H9 (cell line): ENCODE measurements at regions not wholly inside any gene's neighbourhood (a gene's known extent, or its start where the extent isn't known, plus 50 kb on each side); places are given as distances from the start of the nearest gene placed in this dataset.

Experiments
- DNase-seq: peaks from one replicate; pipeline ENCODE4 v3.0.0-alpha.2; 2017
- H2AFZ ChIP-seq: one replicate; pipeline ENCODE4 v1.6.1; 2013; ENCODE audit warnings: mild to moderate bottlenecking, low read length, control low read depth, moderate library complexity
- H2AK5ac ChIP-seq: 2 replicates; pipeline ENCODE4 v1.6.1; 2013; ENCODE audit warnings: low read length, control low read depth, mixed read lengths; ENCODE audit not compliant: insufficient read length
- H2BK120ac ChIP-seq: one replicate; pipeline ENCODE4 v1.6.1; 2013; ENCODE audit warnings: low read depth, mild to moderate bottlenecking, low read length, control low read depth, inconsistent platforms; ENCODE audit not compliant: poor library complexity, severe bottlenecking
- H2BK12ac ChIP-seq: 2 replicates; pipeline ENCODE4 v1.6.1; 2013; ENCODE audit warnings: low read length, control low read depth, mixed read lengths, low read depth; ENCODE audit not compliant: insufficient read length
- H2BK15ac ChIP-seq: 2 replicates; pipeline ENCODE4 v1.6.1; 2013; ENCODE audit warnings: low read depth, low read length, control low read depth
- H2BK20ac ChIP-seq: one replicate; pipeline ENCODE4 v1.6.1; 2013; ENCODE audit warnings: low read depth, mild to moderate bottlenecking, low read length, control low read depth, inconsistent platforms; ENCODE audit not compliant: poor library complexity, severe bottlenecking
- H2BK5ac ChIP-seq: 2 replicates; pipeline ENCODE4 v1.6.1; 2013; ENCODE audit warnings: low read length, control low read depth, mixed read lengths; ENCODE audit not compliant: insufficient read length
- H3K14ac ChIP-seq: 2 replicates; pipeline ENCODE4 v1.6.1; 2013; ENCODE audit warnings: low read length, control low read depth; ENCODE audit not compliant: insufficient read depth
- H3K18ac ChIP-seq: 2 replicates; pipeline ENCODE4 v1.6.1; 2013; ENCODE audit warnings: low read depth, mild to moderate bottlenecking, mixed read lengths, low read length, control low read depth; ENCODE audit not compliant: insufficient read length
- H3K23ac ChIP-seq: 2 replicates; pipeline ENCODE4 v1.6.1; 2013; ENCODE audit warnings: low read length, control low read depth, mixed read lengths, low read depth; ENCODE audit not compliant: insufficient read length
- H3K23me2 ChIP-seq: 2 replicates; pipeline ENCODE4 v1.6.1; 2013; ENCODE audit warnings: low read depth, mild to moderate bottlenecking, mixed read lengths, low read length, control low read depth; ENCODE audit not compliant: insufficient read length, poor library complexity, severe bottlenecking
- H3K27ac ChIP-seq: 2 replicates; pipeline ENCODE4 v1.5.1; 2013; ENCODE audit warnings: low read length, control low read depth, mixed read lengths, low read depth; ENCODE audit not compliant: insufficient read length
- H3K27me3 ChIP-seq: 2 replicates; pipeline ENCODE4 v1.6.1; 2013; ENCODE audit warnings: low read length, control low read depth, inconsistent platforms; ENCODE audit not compliant: insufficient read depth
- H3K4ac ChIP-seq: 2 replicates; pipeline ENCODE4 v1.6.1; 2013; ENCODE audit warnings: low read depth, mild to moderate bottlenecking, control low read depth, inconsistent platforms, low read length, moderate library complexity
- H3K4me1 ChIP-seq: 2 replicates; pipeline ENCODE4 v1.6.1; 2013; ENCODE audit warnings: low read length, control low read depth, inconsistent platforms; ENCODE audit not compliant: insufficient read depth
- H3K4me2 ChIP-seq: 2 replicates; pipeline ENCODE4 v1.6.1; 2013; ENCODE audit warnings: low read length, control low read depth, mixed read lengths; ENCODE audit not compliant: insufficient read length, insufficient read depth
- H3K56ac ChIP-seq: 2 replicates; pipeline ENCODE4 v1.6.1; 2013; ENCODE audit warnings: low read depth, mild to moderate bottlenecking, mixed read lengths, low read length, control low read depth; ENCODE audit not compliant: insufficient read length
- H3K79me1 ChIP-seq: 2 replicates; pipeline ENCODE4 v1.6.1; 2013; ENCODE audit warnings: low read depth, mild to moderate bottlenecking, moderate library complexity, low read length, control low read depth, inconsistent platforms; ENCODE audit not compliant: insufficient read depth, poor library complexity, severe bottlenecking
- H3K79me2 ChIP-seq: 2 replicates; pipeline ENCODE4 v1.6.1; 2013; ENCODE audit warnings: low read length, control low read depth, inconsistent platforms; ENCODE audit not compliant: insufficient read depth
- H3K9ac ChIP-seq: 2 replicates; pipeline ENCODE4 v1.6.1; 2013; ENCODE audit warnings: low read length, control low read depth, mixed read lengths; ENCODE audit not compliant: insufficient read length; ENCODE audit errors: extremely low read depth
- H3K9me3 ChIP-seq: one replicate; pipeline ENCODE4 v1.6.1; 2013; ENCODE audit warnings: low read depth, low read length, inconsistent platforms; ENCODE audit not compliant: control insufficient read depth
- H3T11ph ChIP-seq: one replicate; pipeline ENCODE4 v1.6.1; 2013; ENCODE audit warnings: mild to moderate bottlenecking, low read length, control low read depth, inconsistent platforms
- H4K20me1 ChIP-seq: one replicate; pipeline ENCODE4 v1.6.1; 2013; ENCODE audit not compliant: control insufficient read depth, insufficient read length, insufficient read depth
- H4K5ac ChIP-seq: 2 replicates; pipeline ENCODE4 v1.6.1; 2013; ENCODE audit warnings: low read depth, mild to moderate bottlenecking, mixed read lengths, low read length, control low read depth; ENCODE audit not compliant: insufficient read length
- H4K8ac ChIP-seq: replicated peaks from 2 replicates; pipeline ENCODE4 v1.6.1; 2013; ENCODE audit warnings: low read length, control low read depth, mixed read lengths, low read depth; ENCODE audit not compliant: insufficient read length
- H4K91ac ChIP-seq: 2 replicates; pipeline ENCODE4 v1.6.1; 2013; ENCODE audit warnings: low read depth, mild to moderate bottlenecking, moderate library complexity, mixed read lengths, low read length, control low read depth; ENCODE audit not compliant: insufficient read length
- H3K27ac Mint-ChIP-seq, 3 experiments: 2 replicates in 2 of 3; 3 replicates in 1 of 3; pipeline ENCODE4 v1.8.0; 2020 to 2021; ENCODE audit warnings: mixed read lengths in 3 of 3, mild to moderate bottlenecking in 1 of 3, moderate library complexity in 1 of 3
- H3K27me3 Mint-ChIP-seq: 2 replicates; pipeline ENCODE4 v1.8.0; 2021; ENCODE audit warnings: low read depth, mild to moderate bottlenecking, moderate library complexity, mixed read lengths
- H3K36me3 Mint-ChIP-seq, 3 experiments: 2 replicates in 2 of 3; 3 replicates in 1 of 3; pipeline ENCODE4 v1.8.0; 2020 to 2021; ENCODE audit warnings: low read depth in 3 of 3, mixed read lengths in 3 of 3; ENCODE audit not compliant: insufficient read depth in 1 of 3
- H3K4me1 Mint-ChIP-seq, 2 experiments: 2 replicates each; pipeline ENCODE4 v1.8.0; 2020; ENCODE audit warnings: mixed read lengths in 2 of 2
- H3K4me3 Mint-ChIP-seq, 2 experiments: 2 replicates in 1 of 2; 3 replicates in 1 of 2; pipeline ENCODE4 v1.8.0; 2020 to 2021; ENCODE audit warnings: mild to moderate bottlenecking in 2 of 2, mixed read lengths in 2 of 2, moderate library complexity in 1 of 2
- H3K9me3 Mint-ChIP-seq, 2 experiments: 2 replicates in 1 of 2; 3 replicates in 1 of 2; pipeline ENCODE4 v1.8.0; 2020; ENCODE audit warnings: mild to moderate bottlenecking in 2 of 2, mixed read lengths in 2 of 2, moderate library complexity in 1 of 2
- WGBS: extraction: QIAGEN DNeasy Blood & Tissue Kit; methylation state at CpG from one replicate; pipeline ENCODE4 v1.1.7; 2013; ENCODE audit warnings: missing lambda C conversion rate, low lambda C conversion rate, mixed read lengths; ENCODE audit not compliant: insufficient read length; ENCODE audit errors: extremely low coverage; 5-methylcytosine and 5-hydroxymethylcytosine counted together
- TF ChIP-seq, protein P1 (sequence below): fragments of 200-600 bp; sonication (generic); conservative IDR thresholded peaks from 3 replicates; pipeline ENCODE4 v1.8.0; 2021; ENCODE audit warnings: antibody characterized with exemption, mild to moderate bottlenecking

DNA sequence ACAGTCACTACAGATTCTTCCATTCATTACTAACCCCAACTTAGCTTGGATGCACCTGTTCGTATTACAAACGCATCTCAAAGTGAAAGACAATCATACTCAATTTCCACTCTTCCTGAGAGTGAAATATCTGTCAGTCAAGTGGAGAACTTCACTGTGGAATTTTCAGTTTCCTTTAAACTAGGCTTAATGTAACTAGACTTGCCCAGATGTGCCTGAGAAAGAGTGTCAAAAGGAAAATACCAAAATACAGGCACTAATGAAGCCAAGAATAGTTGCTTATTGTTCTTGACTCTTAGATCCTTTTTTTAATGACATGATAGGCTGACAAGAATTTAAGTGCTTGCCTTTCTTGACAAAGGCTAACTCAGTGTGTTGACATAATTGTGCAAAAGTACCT lies 72.4 kb upstream of the NR3C2 start:
- H3K79me2 ChIP-seq = no peaks in the 10 kb centered on the region
- TF ChIP-seq, protein P1, sequence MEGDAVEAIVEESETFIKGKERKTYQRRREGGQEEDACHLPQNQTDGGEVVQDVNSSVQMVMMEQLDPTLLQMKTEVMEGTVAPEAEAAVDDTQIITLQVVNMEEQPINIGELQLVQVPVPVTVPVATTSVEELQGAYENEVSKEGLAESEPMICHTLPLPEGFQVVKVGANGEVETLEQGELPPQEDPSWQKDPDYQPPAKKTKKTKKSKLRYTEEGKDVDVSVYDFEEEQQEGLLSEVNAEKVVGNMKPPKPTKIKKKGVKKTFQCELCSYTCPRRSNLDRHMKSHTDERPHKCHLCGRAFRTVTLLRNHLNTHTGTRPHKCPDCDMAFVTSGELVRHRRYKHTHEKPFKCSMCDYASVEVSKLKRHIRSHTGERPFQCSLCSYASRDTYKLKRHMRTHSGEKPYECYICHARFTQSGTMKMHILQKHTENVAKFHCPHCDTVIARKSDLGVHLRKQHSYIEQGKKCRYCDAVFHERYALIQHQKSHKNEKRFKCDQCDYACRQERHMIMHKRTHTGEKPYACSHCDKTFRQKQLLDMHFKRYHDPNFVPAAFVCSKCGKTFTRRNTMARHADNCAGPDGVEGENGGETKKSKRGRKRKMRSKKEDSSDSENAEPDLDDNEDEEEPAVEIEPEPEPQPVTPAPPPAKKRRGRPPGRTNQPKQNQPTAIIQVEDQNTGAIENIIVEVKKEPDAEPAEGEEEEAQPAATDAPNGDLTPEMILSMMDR = no peak
- H3K4ac ChIP-seq = no peak overlapping the region
- H3T11ph ChIP-seq = no peak overlapping the region
- H3K9ac ChIP-seq = no peak overlapping the region
- H3K27ac ChIP-seq = no peak overlapping the region
- H4K91ac ChIP-seq = no peak overlapping the region
- no peaks in the 10 kb centered on the region for H3K9me3 ChIP-seq
- no peaks in the 10 kb centered on the region for H3K23me2 ChIP-seq
- no peak overlapping the region for H2BK12ac ChIP-seq
- no peak overlapping the region for H4K5ac ChIP-seq
- no peak overlapping the region for H2BK15ac ChIP-seq
- H2BK5ac ChIP-seq = no peak overlapping the region
- H3K4me2 ChIP-seq = no peak overlapping the region
- H2AK5ac ChIP-seq = no peak overlapping the region
- no peak overlapping the region for H3K18ac ChIP-seq
- no peaks in the 10 kb centered on the region for H3K27me3 ChIP-seq
- H3K23ac ChIP-seq = no peak overlapping the region
- no peak overlapping the region for H3K14ac ChIP-seq
- H3K9me3 Mint-ChIP-seq = peaks cover 0 to 4% of the 10 kb centered on the region in 2 experiments; a peak in 3 of 5 replicates
- H3K56ac ChIP-seq = no peak overlapping the region
- H4K20me1 ChIP-seq = no peaks in the 10 kb centered on the region
- peaks cover 2% of the 10 kb centered on the region; the same call in 1 of the 2 replicates for H3K27me3 Mint-ChIP-seq
- no peaks in the 10 kb centered on the region for H3K79me1 ChIP-seq
- H3K4me3 Mint-ChIP-seq = no peak overlapping the region
- WGBS = no CpG with 5 or more reads among the region's 2 CpGs
- H3K36me3 Mint-ChIP-seq = no peaks in the 10 kb centered on the region; a peak in 1 of 7 replicates
- DNase-seq = no peak
- H2AFZ ChIP-seq = no peak overlapping the region
- H2BK120ac ChIP-seq = no peak overlapping the region
- H4K8ac ChIP-seq = no peak overlapping the region
- H3K4me1 ChIP-seq = no peaks in the 10 kb centered on the region
- H3K27ac Mint-ChIP-seq = no peak overlapping the region
- no peak overlapping the region for H2BK20ac ChIP-seq
- no peaks in the 10 kb centered on the region for H3K4me1 Mint-ChIP-seq
